H9 (cell line): ENCODE measurements at regions not wholly inside any gene's neighbourhood (a gene's known extent, or its start where the extent isn't known, plus 50 kb on each side); places are given as distances from the start of the nearest gene placed in this dataset.

Experiments
- DNase-seq: peaks from one replicate; pipeline ENCODE4 v3.0.0-alpha.2; 2017
- H2AFZ ChIP-seq: one replicate; pipeline ENCODE4 v1.6.1; 2013; ENCODE audit warnings: mild to moderate bottlenecking, low read length, control low read depth, moderate library complexity
- H2AK5ac ChIP-seq: 2 replicates; pipeline ENCODE4 v1.6.1; 2013; ENCODE audit warnings: low read length, control low read depth, mixed read lengths; ENCODE audit not compliant: insufficient read length
- H2BK120ac ChIP-seq: one replicate; pipeline ENCODE4 v1.6.1; 2013; ENCODE audit warnings: low read depth, mild to moderate bottlenecking, low read length, control low read depth, inconsistent platforms; ENCODE audit not compliant: poor library complexity, severe bottlenecking
- H2BK12ac ChIP-seq: 2 replicates; pipeline ENCODE4 v1.6.1; 2013; ENCODE audit warnings: low read length, control low read depth, mixed read lengths, low read depth; ENCODE audit not compliant: insufficient read length
- H2BK15ac ChIP-seq: 2 replicates; pipeline ENCODE4 v1.6.1; 2013; ENCODE audit warnings: low read depth, low read length, control low read depth
- H2BK20ac ChIP-seq: one replicate; pipeline ENCODE4 v1.6.1; 2013; ENCODE audit warnings: low read depth, mild to moderate bottlenecking, low read length, control low read depth, inconsistent platforms; ENCODE audit not compliant: poor library complexity, severe bottlenecking
- H2BK5ac ChIP-seq: 2 replicates; pipeline ENCODE4 v1.6.1; 2013; ENCODE audit warnings: low read length, control low read depth, mixed read lengths; ENCODE audit not compliant: insufficient read length
- H3K14ac ChIP-seq: 2 replicates; pipeline ENCODE4 v1.6.1; 2013; ENCODE audit warnings: low read length, control low read depth; ENCODE audit not compliant: insufficient read depth
- H3K18ac ChIP-seq: 2 replicates; pipeline ENCODE4 v1.6.1; 2013; ENCODE audit warnings: low read depth, mild to moderate bottlenecking, mixed read lengths, low read length, control low read depth; ENCODE audit not compliant: insufficient read length
- H3K23ac ChIP-seq: 2 replicates; pipeline ENCODE4 v1.6.1; 2013; ENCODE audit warnings: low read length, control low read depth, mixed read lengths, low read depth; ENCODE audit not compliant: insufficient read length
- H3K23me2 ChIP-seq: 2 replicates; pipeline ENCODE4 v1.6.1; 2013; ENCODE audit warnings: low read depth, mild to moderate bottlenecking, mixed read lengths, low read length, control low read depth; ENCODE audit not compliant: insufficient read length, poor library complexity, severe bottlenecking
- H3K27ac ChIP-seq: 2 replicates; pipeline ENCODE4 v1.5.1; 2013; ENCODE audit warnings: low read length, control low read depth, mixed read lengths, low read depth; ENCODE audit not compliant: insufficient read length
- H3K27me3 ChIP-seq: 2 replicates; pipeline ENCODE4 v1.6.1; 2013; ENCODE audit warnings: low read length, control low read depth, inconsistent platforms; ENCODE audit not compliant: insufficient read depth
- H3K4ac ChIP-seq: 2 replicates; pipeline ENCODE4 v1.6.1; 2013; ENCODE audit warnings: low read depth, mild to moderate bottlenecking, control low read depth, inconsistent platforms, low read length, moderate library complexity
- H3K4me1 ChIP-seq: 2 replicates; pipeline ENCODE4 v1.6.1; 2013; ENCODE audit warnings: low read length, control low read depth, inconsistent platforms; ENCODE audit not compliant: insufficient read depth
- H3K4me2 ChIP-seq: 2 replicates; pipeline ENCODE4 v1.6.1; 2013; ENCODE audit warnings: low read length, control low read depth, mixed read lengths; ENCODE audit not compliant: insufficient read length, insufficient read depth
- H3K56ac ChIP-seq: 2 replicates; pipeline ENCODE4 v1.6.1; 2013; ENCODE audit warnings: low read depth, mild to moderate bottlenecking, mixed read lengths, low read length, control low read depth; ENCODE audit not compliant: insufficient read length
- H3K79me1 ChIP-seq: 2 replicates; pipeline ENCODE4 v1.6.1; 2013; ENCODE audit warnings: low read depth, mild to moderate bottlenecking, moderate library complexity, low read length, control low read depth, inconsistent platforms; ENCODE audit not compliant: insufficient read depth, poor library complexity, severe bottlenecking
- H3K79me2 ChIP-seq: 2 replicates; pipeline ENCODE4 v1.6.1; 2013; ENCODE audit warnings: low read length, control low read depth, inconsistent platforms; ENCODE audit not compliant: insufficient read depth
- H3K9ac ChIP-seq: 2 replicates; pipeline ENCODE4 v1.6.1; 2013; ENCODE audit warnings: low read length, control low read depth, mixed read lengths; ENCODE audit not compliant: insufficient read length; ENCODE audit errors: extremely low read depth
- H3K9me3 ChIP-seq: one replicate; pipeline ENCODE4 v1.6.1; 2013; ENCODE audit warnings: low read depth, low read length, inconsistent platforms; ENCODE audit not compliant: control insufficient read depth
- H3T11ph ChIP-seq: one replicate; pipeline ENCODE4 v1.6.1; 2013; ENCODE audit warnings: mild to moderate bottlenecking, low read length, control low read depth, inconsistent platforms
- H4K20me1 ChIP-seq: one replicate; pipeline ENCODE4 v1.6.1; 2013; ENCODE audit not compliant: control insufficient read depth, insufficient read length, insufficient read depth
- H4K5ac ChIP-seq: 2 replicates; pipeline ENCODE4 v1.6.1; 2013; ENCODE audit warnings: low read depth, mild to moderate bottlenecking, mixed read lengths, low read length, control low read depth; ENCODE audit not compliant: insufficient read length
- H4K8ac ChIP-seq: replicated peaks from 2 replicates; pipeline ENCODE4 v1.6.1; 2013; ENCODE audit warnings: low read length, control low read depth, mixed read lengths, low read depth; ENCODE audit not compliant: insufficient read length
- H4K91ac ChIP-seq: 2 replicates; pipeline ENCODE4 v1.6.1; 2013; ENCODE audit warnings: low read depth, mild to moderate bottlenecking, moderate library complexity, mixed read lengths, low read length, control low read depth; ENCODE audit not compliant: insufficient read length
- H3K27ac Mint-ChIP-seq, 3 experiments: 2 replicates in 2 of 3; 3 replicates in 1 of 3; pipeline ENCODE4 v1.8.0; 2020 to 2021; ENCODE audit warnings: mixed read lengths in 3 of 3, mild to moderate bottlenecking in 1 of 3, moderate library complexity in 1 of 3
- H3K27me3 Mint-ChIP-seq: 2 replicates; pipeline ENCODE4 v1.8.0; 2021; ENCODE audit warnings: low read depth, mild to moderate bottlenecking, moderate library complexity, mixed read lengths
- H3K36me3 Mint-ChIP-seq, 3 experiments: 2 replicates in 2 of 3; 3 replicates in 1 of 3; pipeline ENCODE4 v1.8.0; 2020 to 2021; ENCODE audit warnings: low read depth in 3 of 3, mixed read lengths in 3 of 3; ENCODE audit not compliant: insufficient read depth in 1 of 3
- H3K4me1 Mint-ChIP-seq, 2 experiments: 2 replicates each; pipeline ENCODE4 v1.8.0; 2020; ENCODE audit warnings: mixed read lengths in 2 of 2
- H3K4me3 Mint-ChIP-seq, 2 experiments: 2 replicates in 1 of 2; 3 replicates in 1 of 2; pipeline ENCODE4 v1.8.0; 2020 to 2021; ENCODE audit warnings: mild to moderate bottlenecking in 2 of 2, mixed read lengths in 2 of 2, moderate library complexity in 1 of 2
- H3K9me3 Mint-ChIP-seq, 2 experiments: 2 replicates in 1 of 2; 3 replicates in 1 of 2; pipeline ENCODE4 v1.8.0; 2020; ENCODE audit warnings: mild to moderate bottlenecking in 2 of 2, mixed read lengths in 2 of 2, moderate library complexity in 1 of 2
- CTCF ChIP-seq: fragments of 200-600 bp; sonication (generic); conservative IDR thresholded peaks from 3 replicates; pipeline ENCODE4 v1.8.0; 2021; ENCODE audit warnings: antibody characterized with exemption, mild to moderate bottlenecking
- WGBS: extraction: QIAGEN DNeasy Blood & Tissue Kit; methylation state at CpG from one replicate; pipeline ENCODE4 v1.1.7; 2013; ENCODE audit warnings: missing lambda C conversion rate, low lambda C conversion rate, mixed read lengths; ENCODE audit not compliant: insufficient read length; ENCODE audit errors: extremely low coverage; 5-methylcytosine and 5-hydroxymethylcytosine counted together

DNA sequence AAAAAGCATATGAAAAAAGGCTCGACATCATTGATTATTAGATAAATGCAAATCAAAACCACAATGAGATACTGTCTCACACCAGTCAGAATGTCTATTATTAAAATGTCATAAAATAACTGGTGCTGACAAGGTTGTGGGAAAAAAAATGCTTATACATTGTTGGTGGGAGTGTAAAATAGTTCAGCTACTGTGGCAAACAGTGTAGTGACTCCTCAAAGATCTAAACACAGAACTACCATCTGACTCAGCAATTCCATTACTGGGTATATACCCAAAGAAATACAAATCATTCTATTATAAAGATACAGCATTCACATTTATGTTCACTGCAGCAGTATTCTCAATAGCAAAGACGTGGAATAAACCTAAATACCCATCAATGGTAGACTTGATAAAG lies 412.1 kb downstream of the CENPC start:
- Mint-ChIP-seq H3K27ac (no peak overlapping the region), H3K4me3 (no peak overlapping the region), H3K9me3 (no peaks in the 10 kb centered on the region; a peak in 1 of 5 replicates), H3K27me3 (no peaks in the 10 kb centered on the region), H3K4me1 (peaks cover 0 to 7% of the 10 kb centered on the region in 2 experiments; a peak in 1 of 4 replicates), H3K36me3 (no peaks in the 10 kb centered on the region)
- Histone ChIP-seq H3K79me1 (no peaks in the 10 kb centered on the region), H2BK5ac (no peak overlapping the region), H4K20me1 (no peaks in the 10 kb centered on the region), H3K56ac (no peak overlapping the region), H2AFZ (no peak overlapping the region), H2BK20ac (no peak overlapping the region), H2BK120ac (no peak overlapping the region), H3K4ac (no peak overlapping the region), H3K4me1 (no peaks in the 10 kb centered on the region), H3K9me3 (no peaks in the 10 kb centered on the region), H3K27me3 (no peaks in the 10 kb centered on the region), H3K9ac (no peak overlapping the region), H4K8ac (no peak overlapping the region), H3K79me2 (no peaks in the 10 kb centered on the region), H3K14ac (no peak overlapping the region), H3K23me2 (no peaks in the 10 kb centered on the region), H3T11ph (no peak overlapping the region), H2BK12ac (no peak overlapping the region), H3K18ac (no peak overlapping the region), H3K27ac (no peak overlapping the region), H3K23ac (no peak overlapping the region), H2BK15ac (no peak overlapping the region), H4K5ac (no peak overlapping the region), H3K4me2 (no peak overlapping the region), H4K91ac (no peak overlapping the region), H2AK5ac (no peak overlapping the region)
- no CpG with 5 or more reads among the region's 2 CpGs for WGBS
- TF ChIP-seq CTCF: no peak
- DNase-seq: no peak
